DOHH2 (cell line): ENCODE measurements at regions not wholly inside any gene's neighbourhood (a gene's known extent, or its start where the extent isn't known, plus 50 kb on each side); places are given as distances from the start of the nearest gene placed in this dataset.

Source experiments
- H3F3A ChIP-seq: fragments of 200-600 bp; sonication (generic), shearing (Covaris generic); 2 replicates; pipeline ENCODE4 v1.6.0; 2016; ENCODE audit warnings: antibody characterized with exemption, mild to moderate bottlenecking; ENCODE audit not compliant: control insufficient read depth, insufficient read depth
- H3K27ac ChIP-seq: fragments of 200-600 bp; sonication (generic); 2 replicates; pipeline ENCODE4 v1.5.1; 2014; ENCODE audit warnings: low read depth, mild to moderate bottlenecking, low read length, moderate library complexity
- H3K27me3 ChIP-seq: fragments of 200-600 bp; sonication (generic); 2 replicates; pipeline ENCODE4 v1.6.1; 2014; ENCODE audit warnings: mild to moderate bottlenecking, low read length, mixed read lengths; ENCODE audit not compliant: control insufficient read depth
- H3K36me3 ChIP-seq: fragments of 200-600 bp; sonication (generic); 2 replicates; pipeline ENCODE4 v1.6.1; 2014; ENCODE audit warnings: mild to moderate bottlenecking, low read length, moderate library complexity, mixed read lengths; ENCODE audit not compliant: control insufficient read depth
- H3K4me1 ChIP-seq: fragments of 200-600 bp; sonication (generic); 2 replicates; pipeline ENCODE4 v1.6.1; 2014; ENCODE audit warnings: mild to moderate bottlenecking, low read length, mixed read lengths; ENCODE audit not compliant: control insufficient read depth
- H3K4me2 ChIP-seq: fragments of 200-600 bp; sonication (generic); 2 replicates; pipeline ENCODE4 v1.6.0; 2014; ENCODE audit warnings: mild to moderate bottlenecking, low read length, moderate library complexity
- H3K4me3 ChIP-seq: fragments of 200-600 bp; sonication (generic); 2 replicates; pipeline ENCODE4 v1.5.1; 2014; ENCODE audit warnings: mild to moderate bottlenecking, low read length, mixed read lengths
- H3K79me2 ChIP-seq: fragments of 200-600 bp; sonication (generic); 2 replicates; pipeline ENCODE4 v1.6.1; 2014; ENCODE audit warnings: mild to moderate bottlenecking, low read length, mixed read lengths; ENCODE audit not compliant: control insufficient read depth
- H3K9me2 ChIP-seq: fragments of 200-600 bp; sonication (generic); replicated peaks from 2 replicates; pipeline ENCODE4 v1.6.1; 2014; ENCODE audit warnings: mild to moderate bottlenecking, low read length, mixed read lengths; ENCODE audit not compliant: control insufficient read depth
- H3K9me3 ChIP-seq: fragments of 200-600 bp; sonication (generic); 2 replicates; pipeline ENCODE4 v1.6.1; 2014; ENCODE audit warnings: antibody characterized with exemption, low read length, mixed read lengths; ENCODE audit not compliant: control insufficient read depth, insufficient read depth
- H4K20me1 ChIP-seq: fragments of 200-600 bp; sonication (generic); 2 replicates; pipeline ENCODE4 v1.6.0; 2014; ENCODE audit warnings: low read depth, mild to moderate bottlenecking, antibody characterized with exemption, low read length, moderate library complexity; ENCODE audit not compliant: control insufficient read depth, insufficient read depth
- EZH2phosphoT487 ChIP-seq: fragments of 200-600 bp; sonication (generic); IDR thresholded peaks from 2 replicates; pipeline ENCODE4 v1.6.1; 2017; ENCODE audit warnings: borderline replicate concordance, mild to moderate bottlenecking, antibody characterized with exemption, low read length, moderate library complexity, mixed read lengths
- TF ChIP-seq, protein P1 (sequence below): fragments of 200-600 bp; sonication (generic); IDR thresholded peaks from one replicate; pipeline ENCODE4 v1.5.1; 2014; ENCODE audit warnings: antibody characterized with exemption, mild to moderate bottlenecking, low read depth, low read length; ENCODE audit not compliant: poor library complexity, severe bottlenecking

DNA sequence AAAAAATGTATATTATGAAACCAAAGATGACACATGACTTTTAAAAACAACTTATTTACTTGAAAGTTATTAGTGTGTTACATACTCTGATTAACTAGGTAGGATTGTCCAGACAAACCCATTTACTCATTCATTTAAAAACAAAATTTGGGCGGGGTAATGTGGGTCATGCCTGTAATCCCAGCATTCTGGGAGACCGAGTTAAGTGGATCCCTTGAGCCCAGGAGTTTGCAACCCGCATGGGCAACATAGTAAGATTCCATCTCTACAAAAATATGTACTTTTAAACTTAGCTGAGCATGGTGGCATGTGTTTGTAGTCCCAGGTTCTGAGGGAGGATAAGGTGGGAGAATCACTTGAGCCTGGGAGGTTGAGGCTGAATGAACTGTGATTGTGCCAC, 1414.7 kb downstream of the PLA2G4A start:
- Histone ChIP-seq H3K9me2 (no peaks in the 10 kb centered on the region), H3K27ac (no peak overlapping the region), H4K20me1 (no peaks in the 10 kb centered on the region), H3K4me1 (no peaks in the 10 kb centered on the region), H3K4me2 (no peak overlapping the region), H3K36me3 (no peaks in the 10 kb centered on the region), H3F3A (no peaks in the 10 kb centered on the region), H3K27me3 (no peaks in the 10 kb centered on the region), H3K79me2 (no peaks in the 10 kb centered on the region), H3K4me3 (no peak overlapping the region), H3K9me3 (no peaks in the 10 kb centered on the region)
- TF ChIP-seq, protein P1, sequence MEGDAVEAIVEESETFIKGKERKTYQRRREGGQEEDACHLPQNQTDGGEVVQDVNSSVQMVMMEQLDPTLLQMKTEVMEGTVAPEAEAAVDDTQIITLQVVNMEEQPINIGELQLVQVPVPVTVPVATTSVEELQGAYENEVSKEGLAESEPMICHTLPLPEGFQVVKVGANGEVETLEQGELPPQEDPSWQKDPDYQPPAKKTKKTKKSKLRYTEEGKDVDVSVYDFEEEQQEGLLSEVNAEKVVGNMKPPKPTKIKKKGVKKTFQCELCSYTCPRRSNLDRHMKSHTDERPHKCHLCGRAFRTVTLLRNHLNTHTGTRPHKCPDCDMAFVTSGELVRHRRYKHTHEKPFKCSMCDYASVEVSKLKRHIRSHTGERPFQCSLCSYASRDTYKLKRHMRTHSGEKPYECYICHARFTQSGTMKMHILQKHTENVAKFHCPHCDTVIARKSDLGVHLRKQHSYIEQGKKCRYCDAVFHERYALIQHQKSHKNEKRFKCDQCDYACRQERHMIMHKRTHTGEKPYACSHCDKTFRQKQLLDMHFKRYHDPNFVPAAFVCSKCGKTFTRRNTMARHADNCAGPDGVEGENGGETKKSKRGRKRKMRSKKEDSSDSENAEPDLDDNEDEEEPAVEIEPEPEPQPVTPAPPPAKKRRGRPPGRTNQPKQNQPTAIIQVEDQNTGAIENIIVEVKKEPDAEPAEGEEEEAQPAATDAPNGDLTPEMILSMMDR, result no peak
- no peak for TF ChIP-seq EZH2phosphoT487

DNA sequence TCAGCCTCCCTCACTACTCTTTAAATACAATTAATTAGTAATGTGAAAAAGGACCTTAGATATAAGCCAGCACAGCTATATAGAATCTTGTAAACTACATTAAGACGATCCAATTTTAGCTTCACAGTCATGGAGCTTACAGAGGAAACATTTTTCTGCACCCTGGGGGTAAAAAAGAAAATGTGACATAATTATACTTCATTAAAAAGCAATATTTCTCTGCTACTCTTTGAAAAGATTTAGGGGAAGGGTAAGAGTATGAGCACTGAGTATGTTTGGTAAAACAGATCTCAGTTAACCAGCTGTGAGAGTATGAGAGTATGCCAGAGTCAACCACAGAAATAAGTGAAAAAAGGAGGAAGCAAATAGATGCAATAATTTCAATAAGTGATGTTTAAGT, 1415.9 kb downstream of the PLA2G4A start:
- H3K4me2 ChIP-seq, result no peak overlapping the region
- TF ChIP-seq EZH2phosphoT487, result no peak
- TF ChIP-seq, protein P1, result no peak
- H4K20me1 ChIP-seq, result no peaks in the 10 kb centered on the region
- no peaks in the 10 kb centered on the region for H3K9me2 ChIP-seq
- no peaks in the 10 kb centered on the region for H3K36me3 ChIP-seq
- no peaks in the 10 kb centered on the region for H3K79me2 ChIP-seq
- H3K27me3 ChIP-seq, result no peaks in the 10 kb centered on the region
- H3K27ac ChIP-seq, result no peak overlapping the region
- no peaks in the 10 kb centered on the region for H3K4me1 ChIP-seq
- H3F3A ChIP-seq, result no peaks in the 10 kb centered on the region
- no peak overlapping the region for H3K4me3 ChIP-seq
- H3K9me3 ChIP-seq, result no peaks in the 10 kb centered on the region

- Histone ChIP-seq H3K27me3 (no peaks in the 10 kb centered on the region), H3K4me2 (no peak overlapping the region), H3K27ac (no peak overlapping the region), H3F3A (no peaks in the 10 kb centered on the region), H3K4me3 (no peak overlapping the region), H4K20me1 (no peaks in the 10 kb centered on the region), H3K4me1 (no peaks in the 10 kb centered on the region), H3K36me3 (no peaks in the 10 kb centered on the region), H3K79me2 (no peaks in the 10 kb centered on the region), H3K9me3 (no peaks in the 10 kb centered on the region), H3K9me2 (no peaks in the 10 kb centered on the region)
- TF ChIP-seq EZH2phosphoT487, result no peak
- TF ChIP-seq, protein P1, result no peak
Observed at GRCh38 chr1:188247255-188247654, 1418.5 kb downstream of the PLA2G4A start.

- H3K36me3 ChIP-seq, result no peaks in the 10 kb centered on the region
- H3K4me1 ChIP-seq, result no peaks in the 10 kb centered on the region
- no peaks in the 10 kb centered on the region for H3F3A ChIP-seq
- H4K20me1 ChIP-seq, result no peaks in the 10 kb centered on the region
- H3K4me2 ChIP-seq, result no peak overlapping the region
- no peak for TF ChIP-seq EZH2phosphoT487
- TF ChIP-seq, protein P1, result no peak
- H3K4me3 ChIP-seq, result no peak overlapping the region
- H3K9me3 ChIP-seq, result no peaks in the 10 kb centered on the region
- H3K27ac ChIP-seq, result no peak overlapping the region
- no peaks in the 10 kb centered on the region for H3K27me3 ChIP-seq
- no peaks in the 10 kb centered on the region for H3K79me2 ChIP-seq
- H3K9me2 ChIP-seq, result no peaks in the 10 kb centered on the region
Observed at GRCh38 chr1:188249811-188250210, 1421.1 kb downstream of the PLA2G4A start.
